Prostate gland (tissue), 2 donors: ENCODE measurements at regions not wholly inside any gene's neighbourhood (a gene's known extent, or its start where the extent isn't known, plus 50 kb on each side); places are given as distances from the start of the nearest gene placed in this dataset.

Experiments
- POLR2A ChIP-seq: fragments of 450-650 bp; IDR thresholded peaks from one replicate; pipeline ENCODE4 v1.6.1; 2016; ENCODE audit warnings: antibody characterized with exemption, mild to moderate bottlenecking
- TF ChIP-seq, protein P1 (sequence below), 4 experiments: fragments of 200-600 bp in 2 of 4; fragments of 450-650 bp in 2 of 4; sonication (generic) in 2 of 4; IDR thresholded peaks; 1 replicate in 3 of 4; 2 replicates in 1 of 4; pipeline ENCODE4 v1.5.1; 2016 to 2019; ENCODE audit warnings: antibody characterized with exemption in 4 of 4, mild to moderate bottlenecking in 2 of 4, moderate library complexity in 2 of 4

DNA sequence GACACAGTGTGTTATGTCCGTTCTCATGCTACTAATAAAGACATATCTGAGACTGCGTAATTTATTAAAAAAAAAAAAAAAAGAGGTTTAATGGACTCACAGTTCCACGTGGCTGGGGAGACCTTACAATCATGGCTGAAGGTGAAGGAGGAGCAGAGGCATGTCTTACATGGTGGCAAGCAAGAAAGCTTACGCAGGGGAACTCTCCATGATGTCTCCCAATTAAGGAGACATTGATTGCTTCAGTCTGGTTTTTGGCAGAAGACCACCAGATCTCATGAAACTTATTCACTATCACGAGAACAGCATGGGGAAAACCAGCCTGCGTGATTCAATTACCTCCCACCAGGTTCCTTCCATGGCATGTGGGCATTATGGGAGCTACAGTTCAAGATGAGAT, 221.8 kb downstream of the ASMT start:
- TF ChIP-seq, protein P1, sequence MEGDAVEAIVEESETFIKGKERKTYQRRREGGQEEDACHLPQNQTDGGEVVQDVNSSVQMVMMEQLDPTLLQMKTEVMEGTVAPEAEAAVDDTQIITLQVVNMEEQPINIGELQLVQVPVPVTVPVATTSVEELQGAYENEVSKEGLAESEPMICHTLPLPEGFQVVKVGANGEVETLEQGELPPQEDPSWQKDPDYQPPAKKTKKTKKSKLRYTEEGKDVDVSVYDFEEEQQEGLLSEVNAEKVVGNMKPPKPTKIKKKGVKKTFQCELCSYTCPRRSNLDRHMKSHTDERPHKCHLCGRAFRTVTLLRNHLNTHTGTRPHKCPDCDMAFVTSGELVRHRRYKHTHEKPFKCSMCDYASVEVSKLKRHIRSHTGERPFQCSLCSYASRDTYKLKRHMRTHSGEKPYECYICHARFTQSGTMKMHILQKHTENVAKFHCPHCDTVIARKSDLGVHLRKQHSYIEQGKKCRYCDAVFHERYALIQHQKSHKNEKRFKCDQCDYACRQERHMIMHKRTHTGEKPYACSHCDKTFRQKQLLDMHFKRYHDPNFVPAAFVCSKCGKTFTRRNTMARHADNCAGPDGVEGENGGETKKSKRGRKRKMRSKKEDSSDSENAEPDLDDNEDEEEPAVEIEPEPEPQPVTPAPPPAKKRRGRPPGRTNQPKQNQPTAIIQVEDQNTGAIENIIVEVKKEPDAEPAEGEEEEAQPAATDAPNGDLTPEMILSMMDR (IDR thresholded peaks at IDR 0.05): no peak
- no peak for TF ChIP-seq POLR2A
